ENCODE measurements at regions not wholly inside any gene's neighbourhood (a gene's known extent, or its start where the extent isn't known, plus 50 kb on each side); places are given as distances from the start of the nearest gene placed in this dataset.

DNA sequence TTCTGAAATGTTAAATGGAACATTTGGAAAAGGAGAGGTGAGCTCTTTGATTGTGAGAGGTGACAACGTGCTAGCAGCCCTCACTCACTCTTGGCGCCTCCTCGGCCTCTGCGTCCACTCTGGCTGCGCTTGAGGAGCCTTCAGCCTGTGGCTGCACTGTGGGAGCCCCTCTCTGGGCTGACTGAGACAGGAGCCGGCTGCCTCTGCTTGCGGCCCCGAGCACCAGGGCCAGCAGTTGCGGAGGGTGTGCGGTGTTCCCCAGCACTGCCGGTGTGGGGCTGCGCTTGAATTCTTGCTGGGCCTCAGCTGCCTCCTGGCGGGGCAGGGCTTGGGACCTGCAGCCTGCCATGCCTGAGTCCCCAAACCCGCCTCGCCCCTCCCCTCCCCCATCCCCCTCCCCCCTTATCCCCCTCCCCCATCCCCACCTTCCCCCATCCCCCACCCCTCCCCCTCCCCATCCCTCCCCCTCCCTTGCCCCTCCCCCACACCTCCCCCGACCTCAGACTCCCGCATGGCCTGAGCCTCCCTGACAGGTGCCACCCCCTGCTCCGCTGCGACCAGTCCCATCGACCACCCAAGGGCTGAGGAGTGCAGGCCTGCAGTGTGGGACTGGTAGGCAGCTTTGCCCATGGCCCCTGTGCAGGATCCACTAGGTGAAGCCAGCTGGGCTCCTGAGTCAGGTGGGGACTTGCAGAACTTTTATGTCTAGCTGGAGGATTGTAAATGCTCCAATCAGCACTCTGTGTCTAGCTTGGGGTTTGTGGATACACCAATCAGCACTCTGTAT, 411.0 kb downstream of the OLFM4 start:
- Histone ChIP-seq H3K23me2 (ENCODE audit: insufficient read length, low read depth, low read length, poor library complexity, severe bottlenecking) (no peaks in the 10 kb centered on the region), H2AFZ (ENCODE audit: low read length) (no peak overlapping the region), H3K4ac (ENCODE audit: low read depth, low read length) (no peak overlapping the region), H2BK12ac (ENCODE audit: insufficient read length, low read depth, low read length) (no peak overlapping the region), H2AK5ac (ENCODE audit: insufficient read length, low read length) (no peak overlapping the region), H3K27me3 (ENCODE audit: insufficient read depth, low read length) (no peaks in the 10 kb centered on the region), H3K14ac (ENCODE audit: insufficient read depth, low read length) (no peak overlapping the region), H3K79me1 (ENCODE audit: insufficient read depth, low read depth, low read length, poor library complexity, severe bottlenecking) (no peaks in the 10 kb centered on the region), H2BK20ac (ENCODE audit: low read depth, low read length, poor library complexity, severe bottlenecking) (no peak overlapping the region), H2BK120ac (ENCODE audit: low read depth, low read length, poor library complexity, severe bottlenecking) (no peak overlapping the region), H3K4me1 (ENCODE audit: insufficient read depth, low read length) (no peaks in the 10 kb centered on the region), H2BK5ac (ENCODE audit: insufficient read length, low read length) (no peak overlapping the region), H3K27ac (ENCODE audit: insufficient read length, low read depth, low read length) (no peak overlapping the region), H4K20me1 (ENCODE audit: control insufficient read depth, insufficient read depth, insufficient read length) (no peaks in the 10 kb centered on the region), H3K9me3 (ENCODE audit: control insufficient read depth, low read depth, low read length) (no peaks in the 10 kb centered on the region), H3K4me2 (ENCODE audit: insufficient read depth, insufficient read length, low read length) (no peak overlapping the region), H2BK15ac (ENCODE audit: low read depth, low read length) (no peak overlapping the region), H3K9ac (ENCODE audit: extremely low read depth, insufficient read length, low read length) (no peak overlapping the region), H3K79me2 (ENCODE audit: insufficient read depth, low read length) (no peaks in the 10 kb centered on the region), H3K23ac (ENCODE audit: insufficient read length, low read depth, low read length) (no peak overlapping the region), H3T11ph (ENCODE audit: low read length) (no peak overlapping the region), H4K8ac (replicated peaks; ENCODE audit: insufficient read length, low read depth, low read length) (no peak overlapping the region), H4K91ac (ENCODE audit: insufficient read length, low read depth, low read length) (no peak overlapping the region), H4K5ac (ENCODE audit: insufficient read length, low read depth, low read length) (no peak overlapping the region), H3K56ac (ENCODE audit: insufficient read length, low read depth, low read length) (no peak overlapping the region), H3K18ac (ENCODE audit: insufficient read length, low read depth, low read length) (no peak overlapping the region)
- Mint-ChIP-seq H3K4me1 (no peaks in the 10 kb centered on the region), H3K36me3 (ENCODE audit: insufficient read depth in 1 of 3, low read depth in 3 of 3) (peaks cover 5 to 16% (median 10%) of the 10 kb centered on the region in 3 experiments; a peak in 6 of 7 replicates), H3K27ac (no peak overlapping the region), H3K27me3 (ENCODE audit: low read depth) (no peaks in the 10 kb centered on the region), H3K9me3 (peaks cover 16 to 17% of the 10 kb centered on the region in 2 experiments), H3K4me3 (no peak overlapping the region)
- no peak for TF ChIP-seq CTCF (conservative IDR thresholded peaks at IDR 0.05)
- DNase-seq: no peak
- WGBS (ENCODE audit: extremely low coverage, insufficient read length, low lambda C conversion rate): no CpG with 5 or more reads among the region's 20 CpGs

Data from H9 (cell line).